ENCODE measurements at regions not wholly inside any gene's neighbourhood (a gene's known extent, or its start where the extent isn't known, plus 50 kb on each side); places are given as distances from the start of the nearest gene placed in this dataset.

DNA sequence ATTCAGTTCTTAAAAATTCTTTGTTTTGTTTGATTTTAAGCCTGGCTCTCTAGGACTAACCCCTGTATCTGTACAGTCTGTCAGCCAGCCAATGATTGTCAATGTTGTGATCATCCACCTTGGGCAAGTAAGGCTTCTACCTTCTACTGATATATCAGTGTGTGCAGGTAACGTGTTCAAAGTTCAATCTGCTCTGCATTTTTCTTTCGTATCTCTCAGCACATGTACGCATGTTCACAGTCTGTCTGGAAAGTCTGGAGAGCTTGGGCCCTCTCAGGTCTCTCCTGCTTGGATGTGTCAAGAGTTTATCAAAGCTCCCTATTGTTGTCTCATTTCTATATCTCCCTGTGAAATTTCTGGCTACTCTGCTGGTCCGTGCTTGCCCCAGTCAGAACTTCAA, 138.6 kb upstream of the VRK1 start:
- TF ChIP-seq, protein P1, sequence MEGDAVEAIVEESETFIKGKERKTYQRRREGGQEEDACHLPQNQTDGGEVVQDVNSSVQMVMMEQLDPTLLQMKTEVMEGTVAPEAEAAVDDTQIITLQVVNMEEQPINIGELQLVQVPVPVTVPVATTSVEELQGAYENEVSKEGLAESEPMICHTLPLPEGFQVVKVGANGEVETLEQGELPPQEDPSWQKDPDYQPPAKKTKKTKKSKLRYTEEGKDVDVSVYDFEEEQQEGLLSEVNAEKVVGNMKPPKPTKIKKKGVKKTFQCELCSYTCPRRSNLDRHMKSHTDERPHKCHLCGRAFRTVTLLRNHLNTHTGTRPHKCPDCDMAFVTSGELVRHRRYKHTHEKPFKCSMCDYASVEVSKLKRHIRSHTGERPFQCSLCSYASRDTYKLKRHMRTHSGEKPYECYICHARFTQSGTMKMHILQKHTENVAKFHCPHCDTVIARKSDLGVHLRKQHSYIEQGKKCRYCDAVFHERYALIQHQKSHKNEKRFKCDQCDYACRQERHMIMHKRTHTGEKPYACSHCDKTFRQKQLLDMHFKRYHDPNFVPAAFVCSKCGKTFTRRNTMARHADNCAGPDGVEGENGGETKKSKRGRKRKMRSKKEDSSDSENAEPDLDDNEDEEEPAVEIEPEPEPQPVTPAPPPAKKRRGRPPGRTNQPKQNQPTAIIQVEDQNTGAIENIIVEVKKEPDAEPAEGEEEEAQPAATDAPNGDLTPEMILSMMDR (IDR thresholded peaks at IDR 0.05) = no peak
- TF ChIP-seq POLR2A (IDR thresholded peaks at IDR 0.05) = no peak
- no peak for TF ChIP-seq POLR2AphosphoS5 (IDR thresholded peaks at IDR 0.05)

All from gastroesophageal sphincter (tissue), 3 donors.